ENCODE measurements at regions not wholly inside any gene's neighbourhood (a gene's known extent, or its start where the extent isn't known, plus 50 kb on each side); places are given as distances from the start of the nearest gene placed in this dataset.

- DNase-seq: no peak
Measured at GRCh38 chr2:107305966-107306365, 420.0 kb upstream of the ST6GAL2 start.

DNA sequence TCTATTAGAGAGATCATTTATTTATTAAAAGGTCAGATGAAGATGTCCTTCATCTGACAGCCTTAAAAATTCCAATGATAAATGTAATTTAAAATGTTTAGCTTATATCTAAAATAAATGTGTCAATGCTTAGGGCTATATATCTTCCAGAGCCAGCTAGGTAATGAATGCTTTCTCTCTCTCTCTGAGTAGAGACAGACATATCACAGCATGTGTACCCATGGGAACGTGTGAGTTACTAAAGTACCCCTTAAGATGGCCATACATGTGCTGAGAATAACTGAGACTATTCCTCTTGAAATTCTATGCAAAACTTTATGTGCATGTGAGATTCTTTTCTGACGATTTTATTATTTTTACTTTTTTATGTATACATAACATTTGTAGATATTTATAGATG, 420.9 kb upstream of the ST6GAL2 start:
- DNase-seq: no peak

DNA sequence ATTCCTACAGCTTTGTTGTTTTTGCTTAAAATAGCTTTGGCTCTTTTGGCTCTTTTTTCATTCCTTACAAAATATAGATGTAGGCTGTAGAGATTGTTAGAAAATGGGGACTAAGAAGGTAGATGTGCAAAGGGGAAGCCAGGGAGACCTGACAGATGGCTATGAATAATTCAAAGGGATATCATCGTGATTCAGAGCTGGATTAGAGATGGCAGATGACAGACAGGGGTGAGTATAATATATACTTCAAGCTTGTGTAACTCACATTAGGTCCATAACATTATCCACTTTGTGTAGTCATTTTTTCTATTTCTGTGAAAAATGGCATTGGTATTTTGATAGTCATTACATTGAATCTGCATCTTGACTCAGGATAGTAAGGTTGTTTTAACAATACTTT, 422.9 kb upstream of the ST6GAL2 start:
- no peak for DNase-seq

DNA sequence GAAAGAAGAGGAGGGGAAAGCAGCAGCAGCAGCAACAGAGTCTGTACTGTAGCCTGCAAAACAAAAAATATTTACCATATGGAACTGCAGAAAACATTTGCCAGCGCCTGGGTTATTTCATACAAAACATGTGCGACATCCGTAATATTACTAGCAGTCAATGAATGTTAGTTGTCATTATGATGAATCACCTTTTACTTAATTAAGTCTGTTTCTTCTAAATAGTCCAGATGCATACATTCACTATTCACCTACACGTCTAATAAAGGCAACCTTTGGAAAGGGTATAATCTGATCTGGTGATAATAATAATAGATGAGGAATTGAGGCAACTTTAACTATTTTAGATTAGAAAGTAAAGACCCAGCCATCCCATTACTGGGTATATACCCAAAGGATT, 426.3 kb upstream of the ST6GAL2 start:
- no peak for DNase-seq

DNA sequence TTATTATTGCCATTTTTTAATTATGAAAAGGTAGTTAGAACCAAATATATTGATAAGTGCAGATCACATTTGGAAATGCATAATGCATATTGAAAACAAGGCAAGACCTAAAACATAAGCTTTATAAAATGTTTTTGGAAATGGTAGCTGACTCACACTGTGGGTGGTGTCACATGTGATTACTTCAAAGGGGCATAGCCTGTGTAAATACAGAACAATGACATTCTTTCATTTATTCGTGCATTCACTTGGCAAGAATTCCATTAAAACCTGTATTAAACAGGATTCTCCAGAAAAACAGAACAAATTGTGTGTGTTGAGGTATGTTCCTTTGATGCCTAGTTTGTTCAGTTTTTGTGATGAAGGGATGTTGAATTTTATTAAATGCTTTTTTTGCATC, 427.3 kb upstream of the ST6GAL2 start:
- no peak for DNase-seq

GRCh38 chr2:107320881-107321280, 434.9 kb upstream of the ST6GAL2 start:
- DNase-seq: no peak

GRCh38 chr2:107322416-107322815, 436.4 kb upstream of the ST6GAL2 start:
- no peak for DNase-seq

DNA sequence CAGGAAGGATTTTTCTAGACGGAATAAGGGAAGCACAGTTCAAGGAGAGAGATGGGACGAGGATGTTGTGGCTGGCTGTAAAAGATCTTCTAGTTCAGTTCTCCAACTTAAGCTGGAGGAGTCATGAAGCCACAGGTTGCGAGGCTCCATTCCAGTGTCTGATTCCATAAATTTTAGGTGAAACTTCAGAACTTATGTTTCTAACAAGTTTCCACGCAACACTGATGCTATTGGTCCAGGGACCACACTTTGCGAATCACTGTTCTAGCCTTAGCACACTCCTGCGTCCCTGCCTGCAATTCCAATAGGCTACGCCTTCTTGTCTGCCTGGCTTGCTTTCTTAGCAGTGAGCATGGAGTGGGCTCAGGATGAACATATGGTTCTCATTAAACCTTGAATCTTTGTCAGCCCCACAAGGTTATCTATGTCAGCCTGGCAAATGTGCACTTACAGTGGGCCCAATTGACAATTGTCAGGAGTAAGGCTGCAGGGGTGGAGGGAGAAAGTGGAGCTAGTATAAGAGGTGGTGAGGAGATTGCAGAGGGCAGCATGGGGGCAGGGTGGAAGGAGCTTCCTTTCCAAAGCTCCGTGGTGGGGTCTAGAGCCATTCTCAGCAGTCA, 438.1 kb upstream of the ST6GAL2 start:
- no peak for DNase-seq

GRCh38 chr2:107325981-107326786, 440.2 kb upstream of the ST6GAL2 start:
- peak in 11 of 51 donors; percentile 2 to 80 (median 13) for DNase-seq

GRCh38 chr2:107334306-107334705, 448.3 kb upstream of the ST6GAL2 start:
- DNase-seq: no peak

DNA sequence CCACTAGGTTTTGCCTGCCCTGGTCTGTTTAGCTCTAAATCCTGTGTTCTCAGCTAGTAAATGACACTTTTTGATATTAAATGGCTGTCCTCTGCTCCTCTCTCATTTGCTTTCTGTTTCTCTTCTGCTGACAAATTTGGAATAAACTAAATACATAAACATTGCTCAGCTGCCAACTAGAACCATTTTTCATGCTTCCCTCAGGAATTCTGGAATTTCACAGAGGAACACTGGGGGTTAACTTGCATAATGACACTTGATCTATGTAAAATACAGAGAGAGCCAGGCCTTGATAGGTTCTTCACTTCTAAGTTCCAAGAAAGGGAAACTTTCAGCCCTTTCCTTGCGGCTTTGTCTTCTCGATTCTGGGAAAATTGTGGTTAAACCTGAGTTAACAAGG, 450.6 kb upstream of the ST6GAL2 start:
- no peak for DNase-seq

DNA sequence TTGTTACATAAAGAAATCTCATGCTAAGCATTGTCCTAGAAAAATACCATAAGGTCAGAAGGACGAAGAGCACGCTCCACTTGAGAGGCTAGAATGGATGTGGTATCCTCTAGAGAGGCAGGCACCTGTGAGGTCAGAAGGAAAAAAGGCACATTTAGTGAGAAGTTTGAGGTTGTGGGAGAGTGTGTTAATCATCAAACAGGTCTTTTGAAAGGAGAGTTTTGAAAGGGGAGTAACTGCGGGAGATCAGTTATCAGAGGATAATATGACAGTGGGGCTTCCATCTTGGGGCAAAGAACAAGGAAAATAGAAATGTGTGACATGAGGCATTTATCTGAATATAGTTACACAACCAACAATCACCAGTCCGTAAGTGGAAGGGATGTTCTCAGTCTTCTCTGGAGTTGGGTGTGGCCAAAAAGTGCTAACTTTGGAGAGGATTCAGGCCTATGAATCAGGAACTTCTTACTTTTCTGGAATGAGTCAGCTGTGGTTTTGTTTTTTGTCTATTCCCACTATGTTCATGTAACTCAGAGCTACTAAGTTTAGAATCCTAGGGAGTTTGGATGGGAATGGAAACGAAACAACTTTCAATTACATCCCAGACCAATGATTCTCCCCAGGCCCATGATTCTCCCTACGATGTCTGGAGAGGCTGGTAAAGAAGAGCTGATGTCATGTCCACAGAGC, 451.4 kb upstream of the ST6GAL2 start:
- DNase-seq: no peak

- no peak for DNase-seq
Measured at GRCh38 chr2:107338059-107338458, 452.1 kb upstream of the ST6GAL2 start.

- DNase-seq: no peak
Measured at GRCh38 chr2:107338571-107338970, 452.6 kb upstream of the ST6GAL2 start.

- DNase-seq: no peak
Measured at GRCh38 chr2:107340955-107341354, 455.0 kb upstream of the ST6GAL2 start.

- DNase-seq: no peak
Measured at GRCh38 chr2:107349329-107349728, 463.4 kb upstream of the ST6GAL2 start.

DNA sequence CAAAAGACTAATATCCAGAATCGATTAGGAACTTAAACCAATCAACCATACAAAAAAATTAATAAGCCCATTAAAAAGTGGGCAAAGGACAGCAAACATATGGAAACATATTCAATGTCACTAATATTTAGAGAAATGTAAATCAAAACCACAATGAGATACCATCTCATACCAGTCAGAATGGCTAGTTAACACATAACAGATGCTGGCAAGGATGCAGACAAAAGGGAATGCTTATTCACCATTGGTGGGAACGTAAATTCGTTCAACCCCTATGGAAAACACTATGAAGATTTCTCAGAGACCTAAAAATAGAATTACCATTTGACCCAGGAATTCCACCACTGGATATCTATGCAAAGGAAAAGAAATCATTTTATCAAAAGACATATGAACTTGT, 468.2 kb upstream of the ST6GAL2 start:
- no peak for DNase-seq

DNA sequence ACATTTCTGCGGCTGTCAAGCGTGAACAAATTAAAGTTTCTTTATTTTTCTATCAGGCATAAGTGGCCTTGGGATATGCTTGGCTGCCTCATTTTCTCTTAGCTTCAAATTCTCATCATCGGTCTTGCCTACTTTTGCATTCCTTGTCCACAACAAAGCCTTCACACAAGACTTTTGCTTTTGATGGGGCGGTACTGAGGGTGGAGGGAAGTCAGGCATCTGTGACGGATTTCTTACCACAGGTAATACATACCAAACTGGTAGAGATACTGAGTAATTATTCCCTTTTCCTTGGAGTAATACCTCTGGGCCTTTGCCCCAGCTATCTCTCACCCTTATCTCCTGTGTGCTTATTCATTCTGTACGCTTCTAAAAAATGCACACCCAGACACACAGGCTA, 468.3 kb upstream of the RGPD4 start:
- DNase-seq: no peak

GRCh38 chr2:107359021-107359420, 467.7 kb upstream of the RGPD4 start:
- no peak for DNase-seq

GRCh38 chr2:107361751-107362381, 464.8 kb upstream of the RGPD4 start:
- DNase-seq: no peak

- no peak for DNase-seq
Measured at GRCh38 chr2:107362993-107363392, 463.7 kb upstream of the RGPD4 start.

GRCh38 chr2:107363806-107364205, 462.9 kb upstream of the RGPD4 start:
- DNase-seq: no peak
